HCT116 (cell line): ENCODE measurements at regions not wholly inside any gene's neighbourhood (a gene's known extent, or its start where the extent isn't known, plus 50 kb on each side); places are given as distances from the start of the nearest gene placed in this dataset.

Experiments used
- CTCF ChIP-seq, 3 experiments: fragments of 200-600 bp in 1 of 3; sonication (generic) in 1 of 3; IDR thresholded peaks in 2 of 3; conservative IDR thresholded peaks in 1 of 3; 2 replicates each; pipeline ENCODE4 v1.5.1; 2012 to 2017; ENCODE audit warnings: low read depth in 2 of 3, low read length in 2 of 3, antibody characterized with exemption in 1 of 3, borderline replicate concordance in 1 of 3, control low read depth in 1 of 3, mild to moderate bottlenecking in 1 of 3, mixed read lengths in 1 of 3, mixed run types in 1 of 3, moderate library complexity in 1 of 3; ENCODE audit not compliant: insufficient read depth in 1 of 3
- EZH2 ChIP-seq: fragments of 200-600 bp; sonication (generic); IDR thresholded peaks from 2 replicates; pipeline ENCODE4 v1.6.1; 2017; ENCODE audit warnings: antibody characterized with exemption, mixed run types
- JUND ChIP-seq: IDR thresholded peaks from 2 replicates; pipeline ENCODE4 v1.6.1; 2012
- MAX ChIP-seq: IDR thresholded peaks from 2 replicates; pipeline ENCODE4 v1.6.1; 2012
- POLR2A ChIP-seq: IDR thresholded peaks from 2 replicates; pipeline ENCODE4 v1.7.0; 2011; ENCODE audit warnings: borderline replicate concordance; ENCODE audit not compliant: insufficient read depth, insufficient read length; ENCODE audit errors: extremely low read depth
- POLR2AphosphoS5 ChIP-seq: IDR thresholded peaks from 2 replicates; pipeline ENCODE4 v1.6.1; 2011; ENCODE audit warnings: mild to moderate bottlenecking, low read depth, low read length, moderate library complexity
- SIN3A ChIP-seq: IDR thresholded peaks from 2 replicates; pipeline ENCODE4 v1.6.1; 2012; ENCODE audit warnings: low read depth
- SRF ChIP-seq: IDR thresholded peaks from 2 replicates; pipeline ENCODE4 v1.6.1; 2012; ENCODE audit warnings: low read depth

GRCh38 chr4:103324811-103325210 lies 126.7 kb upstream of the CENPE start:
- no peak for TF ChIP-seq CTCF (IDR thresholded peaks at IDR 0.05 in 2 of 3, conservative IDR thresholded peaks at IDR 0.05 in 1 of 3; ENCODE audit: borderline replicate concordance in 1 of 3, insufficient read depth in 1 of 3, low read depth in 2 of 3, low read length in 2 of 3)
- TF ChIP-seq JUND, result no peak
- no peak for TF ChIP-seq EZH2
- TF ChIP-seq SRF, result no peak
- no peak for TF ChIP-seq POLR2AphosphoS5
- TF ChIP-seq SIN3A, result no peak
- TF ChIP-seq POLR2A, result no peak
- TF ChIP-seq MAX, result no peak
